ENCODE measurements at regions not wholly inside any gene's neighbourhood (a gene's known extent, or its start where the extent isn't known, plus 50 kb on each side); places are given as distances from the start of the nearest gene placed in this dataset.

GRCh38 chr3:105108823-105109222 lies 257.9 kb upstream of the ALCAM start:
- TF ChIP-seq, protein P1, sequence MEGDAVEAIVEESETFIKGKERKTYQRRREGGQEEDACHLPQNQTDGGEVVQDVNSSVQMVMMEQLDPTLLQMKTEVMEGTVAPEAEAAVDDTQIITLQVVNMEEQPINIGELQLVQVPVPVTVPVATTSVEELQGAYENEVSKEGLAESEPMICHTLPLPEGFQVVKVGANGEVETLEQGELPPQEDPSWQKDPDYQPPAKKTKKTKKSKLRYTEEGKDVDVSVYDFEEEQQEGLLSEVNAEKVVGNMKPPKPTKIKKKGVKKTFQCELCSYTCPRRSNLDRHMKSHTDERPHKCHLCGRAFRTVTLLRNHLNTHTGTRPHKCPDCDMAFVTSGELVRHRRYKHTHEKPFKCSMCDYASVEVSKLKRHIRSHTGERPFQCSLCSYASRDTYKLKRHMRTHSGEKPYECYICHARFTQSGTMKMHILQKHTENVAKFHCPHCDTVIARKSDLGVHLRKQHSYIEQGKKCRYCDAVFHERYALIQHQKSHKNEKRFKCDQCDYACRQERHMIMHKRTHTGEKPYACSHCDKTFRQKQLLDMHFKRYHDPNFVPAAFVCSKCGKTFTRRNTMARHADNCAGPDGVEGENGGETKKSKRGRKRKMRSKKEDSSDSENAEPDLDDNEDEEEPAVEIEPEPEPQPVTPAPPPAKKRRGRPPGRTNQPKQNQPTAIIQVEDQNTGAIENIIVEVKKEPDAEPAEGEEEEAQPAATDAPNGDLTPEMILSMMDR (IDR thresholded peaks at IDR 0.05 in 2 of 3, conservative IDR thresholded peaks at IDR 0.05 in 1 of 3; ENCODE audit: control insufficient read depth in 2 of 3, extremely low read depth in 1 of 3, insufficient read depth in 1 of 3, low read depth in 3 of 3, low read length in 3 of 3) = no peak
- TF ChIP-seq LARP7 (IDR thresholded peaks at IDR 0.05) (no peak), ZZZ3 (IDR thresholded peaks at IDR 0.05; ENCODE audit: control insufficient read depth, insufficient read length, low read depth) (no peak), POLR2A (IDR thresholded peaks at IDR 0.05; ENCODE audit: low read depth, low read length) (no peak), FOXM1 (IDR thresholded peaks at IDR 0.05; ENCODE audit: low read depth, low read length) (no peak), SKIL (IDR thresholded peaks at IDR 0.05; ENCODE audit: low read depth, poor library complexity, severe bottlenecking) (no peak), MTA3 (IDR thresholded peaks at IDR 0.05; ENCODE audit: borderline replicate concordance, low read length) (no peak), JUNB (IDR thresholded peaks at IDR 0.05) (no peak)
